HG03135 (cell line): ENCODE measurements at regions not wholly inside any gene's neighbourhood (a gene's known extent, or its start where the extent isn't known, plus 50 kb on each side); places are given as distances from the start of the nearest gene placed in this dataset.

Experiments
- ATAC-seq: cut with Tn5 transposase; IDR thresholded peaks from one replicate; pipeline ENCODE4 v1.9.1; 2021; ENCODE audit warnings: mild to moderate bottlenecking, moderate library complexity; ENCODE audit not compliant: unreplicated experiment

GRCh38 chr11:130636722-130637464, 188.4 kb downstream of the ADAMTS15 start:
- ATAC-seq: peak; percentile 72

DNA sequence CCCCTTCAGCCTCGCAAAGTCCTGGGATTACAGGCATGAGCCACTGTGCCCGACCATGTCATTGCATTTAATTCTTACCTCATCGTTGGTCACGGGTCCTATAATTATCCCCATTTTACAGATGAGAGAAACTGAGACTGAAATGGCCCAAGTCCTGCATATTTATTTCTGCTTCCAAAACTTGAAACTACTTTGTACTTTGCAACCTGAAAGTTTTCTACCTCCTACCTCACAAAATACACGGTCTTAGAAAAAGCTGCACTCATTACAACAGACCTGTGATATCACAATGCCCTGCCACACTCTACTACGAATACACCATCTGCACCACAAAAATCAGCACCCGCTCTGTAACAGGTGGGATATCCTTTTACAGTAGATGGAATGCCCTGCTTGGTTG, 189.1 kb downstream of the ADAMTS15 start:
- no peak for ATAC-seq

- ATAC-seq: no peak
Observed at GRCh38 chr11:130638033-130638432, 189.6 kb downstream of the ADAMTS15 start.

- ATAC-seq: no peak
Observed at GRCh38 chr11:130638624-130639023, 190.2 kb downstream of the ADAMTS15 start.

GRCh38 chr11:130639369-130639768, 190.9 kb downstream of the ADAMTS15 start:
- ATAC-seq: no peak

- no peak for ATAC-seq
Observed at GRCh38 chr11:130640526-130640925, 192.1 kb downstream of the ADAMTS15 start.

- ATAC-seq: no peak
Observed at GRCh38 chr11:130641876-130642275, 193.4 kb downstream of the ADAMTS15 start.

- no peak for ATAC-seq
Observed at GRCh38 chr11:130642994-130643393, 194.5 kb downstream of the ADAMTS15 start.

- no peak for ATAC-seq
Observed at GRCh38 chr11:130644187-130644586, 195.7 kb downstream of the ADAMTS15 start.

- ATAC-seq: no peak
Observed at GRCh38 chr11:130645164-130645842, 196.9 kb downstream of the ADAMTS15 start.

- no peak for ATAC-seq
Observed at GRCh38 chr11:130645843-130646197, 197.4 kb downstream of the ADAMTS15 start.

GRCh38 chr11:130646881-130647280, 198.4 kb downstream of the ADAMTS15 start:
- no peak for ATAC-seq

DNA sequence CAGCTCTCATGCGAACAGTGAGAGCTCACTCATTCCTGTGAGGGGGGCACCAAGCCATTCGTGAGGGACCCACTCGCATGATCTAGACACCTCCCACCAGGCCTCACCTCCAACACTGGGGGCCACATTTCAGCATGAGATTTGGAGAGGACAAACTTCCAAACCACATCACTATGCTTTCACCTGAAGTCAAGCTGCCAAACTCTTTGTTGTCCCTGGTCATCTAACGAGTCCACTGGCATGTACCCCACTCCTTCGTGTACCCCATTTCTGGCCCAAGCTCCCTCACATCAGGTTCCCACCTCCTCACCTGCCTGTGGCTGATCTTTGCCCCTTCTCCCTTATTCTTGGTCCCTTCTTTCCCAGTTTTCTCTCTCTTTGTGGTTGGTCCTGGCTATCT, 198.9 kb downstream of the ADAMTS15 start:
- ATAC-seq: no peak

DNA sequence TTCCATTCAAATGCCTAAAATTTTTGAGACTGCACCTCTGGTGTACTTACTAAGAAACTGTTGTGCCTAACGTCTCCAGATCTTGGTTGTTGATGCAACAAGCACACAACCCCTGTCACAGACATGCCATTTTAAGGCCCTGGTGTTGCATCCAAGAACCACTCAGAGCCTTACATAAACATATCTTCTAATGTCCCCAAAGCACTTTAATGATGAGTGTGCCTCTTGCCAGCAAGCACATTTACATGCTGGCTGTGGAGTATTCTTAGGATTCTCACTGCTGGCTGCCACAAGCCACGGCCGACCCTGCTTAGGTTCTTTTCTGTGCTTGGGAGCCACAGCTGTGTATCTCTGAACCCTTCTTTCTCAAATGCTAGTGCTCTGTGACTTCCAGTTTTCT, 201.4 kb downstream of the ADAMTS15 start:
- ATAC-seq: no peak

DNA sequence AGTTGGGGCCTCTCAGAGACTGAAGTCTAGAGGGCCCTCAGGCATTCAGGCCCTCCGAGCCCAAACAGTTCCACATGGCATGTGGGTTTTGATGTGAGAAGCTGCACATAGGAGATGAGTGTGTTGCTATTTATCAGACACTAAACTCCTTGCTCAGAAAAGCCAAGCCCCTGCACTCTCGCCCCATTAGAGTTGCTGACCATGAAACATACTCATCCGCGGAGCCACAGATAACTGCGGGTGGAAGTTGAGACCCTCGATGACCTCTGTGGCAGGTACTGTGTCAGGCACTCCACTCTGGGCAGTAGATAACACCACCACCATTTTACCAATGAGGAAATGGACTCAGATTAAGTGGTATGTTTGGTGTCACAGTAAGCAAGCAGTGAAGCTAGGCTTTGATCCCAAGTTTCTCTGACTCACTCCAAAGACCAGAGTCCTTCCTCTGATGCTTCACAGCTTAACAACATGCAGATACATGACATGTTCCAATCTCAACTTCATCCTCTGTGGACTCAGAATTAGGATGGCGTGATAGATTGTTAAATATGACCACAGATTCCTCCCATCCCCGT, 202.1 kb downstream of the ADAMTS15 start:
- ATAC-seq: no peak

- no peak for ATAC-seq
Observed at GRCh38 chr11:130651066-130651855, 202.8 kb downstream of the ADAMTS15 start.

DNA sequence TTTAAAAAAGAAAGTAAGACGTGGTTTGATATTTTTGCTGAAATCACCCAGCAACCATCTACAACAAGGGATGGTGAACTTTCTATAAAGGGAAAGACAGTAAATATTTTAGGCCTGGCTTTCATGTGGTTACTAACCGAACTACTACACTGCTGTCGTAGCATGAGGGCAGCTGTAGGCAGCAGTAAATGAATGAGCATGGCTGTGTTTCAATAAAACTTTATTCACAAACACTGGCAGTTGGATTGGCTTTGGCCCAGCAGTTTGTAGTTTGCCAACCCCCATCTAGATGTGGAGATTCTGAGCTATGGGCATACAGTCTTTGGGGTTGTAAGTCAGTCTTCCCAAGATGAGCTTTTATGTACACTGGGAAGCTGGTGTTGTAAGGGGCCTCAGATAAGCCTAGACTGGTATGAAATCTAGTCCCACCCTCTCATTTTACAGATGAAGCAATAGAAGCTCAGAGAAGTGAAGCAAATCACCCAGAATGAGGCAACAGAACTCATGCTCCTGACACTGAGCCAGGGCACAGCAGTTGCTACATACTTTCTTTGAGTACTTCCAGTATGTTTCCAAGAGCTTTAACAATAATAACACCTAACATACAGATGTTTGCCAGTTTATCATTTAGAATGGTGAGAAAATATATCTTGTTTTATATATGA, 204.4 kb downstream of the ADAMTS15 start:
- no peak for ATAC-seq

DNA sequence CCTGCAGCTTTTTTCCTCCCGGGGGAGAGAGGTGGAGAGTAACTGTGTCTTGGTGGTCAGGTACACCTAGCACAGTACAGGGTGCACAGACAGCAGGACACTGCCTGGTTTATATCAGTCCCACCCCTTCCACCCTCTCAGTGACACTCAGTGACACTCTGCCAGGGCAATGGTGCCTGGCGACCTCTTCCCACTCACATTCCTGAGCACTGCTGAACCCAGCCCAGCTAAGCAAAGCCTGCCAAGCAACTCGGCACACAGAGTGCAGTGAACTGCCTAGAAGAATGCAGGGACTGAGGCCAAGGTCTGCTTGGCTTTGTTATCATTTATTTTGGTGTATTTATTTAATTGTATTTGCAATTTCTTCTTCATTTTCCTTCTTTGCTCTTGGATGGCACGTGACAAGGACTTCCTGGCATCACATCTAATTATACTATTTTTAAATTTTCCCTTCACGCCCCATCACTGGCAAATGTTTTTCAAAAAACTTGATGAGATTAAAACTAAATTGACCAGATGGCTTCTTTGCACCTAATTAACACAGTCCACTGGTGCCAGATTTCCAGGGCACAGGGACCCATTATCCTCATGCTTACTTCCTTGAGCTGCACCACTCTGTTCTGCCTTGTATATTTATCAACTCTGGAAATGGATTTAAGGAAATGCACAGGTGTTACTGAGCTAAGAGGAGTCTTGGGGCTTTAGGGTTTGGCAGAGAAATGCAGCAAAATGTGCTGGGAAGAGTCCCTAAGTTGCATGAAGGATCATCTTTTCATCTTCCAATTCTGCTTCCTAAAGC, 205.6 kb downstream of the ADAMTS15 start:
- ATAC-seq: no peak

- no peak for ATAC-seq
Observed at GRCh38 chr11:130655300-130655699, 206.9 kb downstream of the ADAMTS15 start.

- ATAC-seq: no peak
Observed at GRCh38 chr11:130666781-130667251, 218.4 kb downstream of the ADAMTS15 start.
